ENCODE measurements at regions not wholly inside any gene's neighbourhood (a gene's known extent, or its start where the extent isn't known, plus 50 kb on each side); places are given as distances from the start of the nearest gene placed in this dataset.

GRCh38 chr4:177964061-177964460 lies 521.8 kb upstream of the AGA start:
- TF ChIP-seq EZH2 (IDR thresholded peaks at IDR 0.05), result no peak
- no peak for TF ChIP-seq POLR2AphosphoS5 (IDR thresholded peaks at IDR 0.05; ENCODE audit: borderline replicate concordance, low read depth, low read length)
